Medulla oblongata (tissue), 1 donor: ENCODE measurements at regions not wholly inside any gene's neighbourhood (a gene's known extent, or its start where the extent isn't known, plus 50 kb on each side); places are given as distances from the start of the nearest gene placed in this dataset.
"Not testable (repeated sequence)": the region's sequence is repeated elsewhere in the genome, so short reads cannot be mapped to it uniquely, and the experiment has no call there.

Experiments used
- DNase-seq: peaks from one replicate; pipeline ENCODE4 v3.0.0-alpha.2; 2015; ENCODE audit errors: extremely low spot score

DNA sequence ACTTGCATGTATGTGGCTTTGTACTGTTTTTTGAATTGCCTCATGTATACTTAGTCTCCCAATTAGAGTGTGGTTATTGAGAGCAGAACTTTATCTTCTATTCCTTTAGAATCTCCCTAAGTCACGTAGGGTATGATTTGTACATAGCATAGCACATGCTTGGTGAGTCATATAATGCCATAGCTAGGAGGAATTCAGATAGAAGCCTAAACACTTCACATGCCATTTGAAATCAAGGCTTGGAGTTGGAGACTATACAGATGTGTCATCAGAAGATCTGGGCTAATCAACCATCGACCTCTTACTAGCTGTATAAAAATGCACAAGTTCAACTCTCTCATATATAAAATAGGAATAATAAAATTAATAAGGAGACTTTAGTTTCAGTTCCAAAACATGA lies 222.6 kb upstream of the ST6GAL2 start:
- DNase-seq, result no peak

DNA sequence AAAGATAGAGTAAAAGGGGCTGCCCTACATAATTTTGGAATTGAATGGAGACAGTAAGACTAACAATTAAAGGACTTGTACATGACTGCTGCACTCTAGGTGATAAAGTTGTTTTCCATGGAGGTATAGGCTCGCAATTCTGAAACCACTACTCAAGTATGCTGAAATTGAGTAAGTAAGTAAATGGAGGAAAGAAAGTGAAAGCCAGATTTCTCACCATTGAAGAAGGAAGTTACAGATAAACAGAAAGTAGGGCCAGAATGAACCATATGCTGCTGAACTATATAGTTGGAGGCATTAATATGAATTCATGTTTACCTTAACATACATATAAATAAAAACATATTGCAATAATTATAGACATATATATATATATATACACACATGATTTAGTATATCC lies 225.7 kb upstream of the ST6GAL2 start:
- no peak for DNase-seq

GRCh38 chr2:107112561-107112960 lies 226.6 kb upstream of the ST6GAL2 start:
- no peak for DNase-seq

DNA sequence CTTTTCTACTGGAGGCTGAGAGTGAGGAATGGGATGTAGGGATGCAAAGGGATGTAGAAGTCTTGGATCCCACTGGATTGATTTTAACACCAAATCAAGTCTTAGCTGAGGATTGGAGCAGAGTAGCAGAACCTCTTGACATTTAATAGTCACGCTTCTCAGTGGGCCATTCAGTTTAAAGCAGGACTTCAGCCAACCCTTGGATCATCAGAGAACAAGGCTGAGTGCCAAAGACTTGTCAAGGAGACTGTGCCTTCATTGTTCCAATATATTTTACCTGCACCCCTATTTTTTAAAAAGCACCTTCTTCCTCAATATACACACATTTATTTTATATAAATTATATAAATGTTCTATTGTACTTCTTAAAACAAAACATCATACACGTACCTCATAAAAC lies 242.4 kb upstream of the ST6GAL2 start:
- no peak for DNase-seq

DNA sequence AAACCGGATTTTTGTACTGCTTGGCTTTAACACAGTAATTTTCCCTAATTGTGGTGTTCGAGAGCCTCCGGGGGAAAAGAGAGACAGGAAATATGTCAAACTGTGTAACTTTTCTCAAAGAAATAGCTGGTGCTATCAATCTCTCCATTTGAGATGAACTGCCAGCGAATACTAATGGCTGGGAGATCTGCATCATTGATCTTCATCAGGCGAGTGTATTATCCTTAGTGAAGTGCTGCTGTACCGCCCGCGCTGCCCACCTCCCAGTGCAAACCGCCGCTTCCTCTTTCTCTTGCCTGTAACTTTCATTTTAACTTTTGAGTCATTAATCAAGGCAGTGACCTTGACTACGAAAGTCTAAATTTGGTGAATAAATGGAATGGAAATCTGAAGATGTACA lies 246.1 kb upstream of the ST6GAL2 start:
- DNase-seq, result no peak

DNA sequence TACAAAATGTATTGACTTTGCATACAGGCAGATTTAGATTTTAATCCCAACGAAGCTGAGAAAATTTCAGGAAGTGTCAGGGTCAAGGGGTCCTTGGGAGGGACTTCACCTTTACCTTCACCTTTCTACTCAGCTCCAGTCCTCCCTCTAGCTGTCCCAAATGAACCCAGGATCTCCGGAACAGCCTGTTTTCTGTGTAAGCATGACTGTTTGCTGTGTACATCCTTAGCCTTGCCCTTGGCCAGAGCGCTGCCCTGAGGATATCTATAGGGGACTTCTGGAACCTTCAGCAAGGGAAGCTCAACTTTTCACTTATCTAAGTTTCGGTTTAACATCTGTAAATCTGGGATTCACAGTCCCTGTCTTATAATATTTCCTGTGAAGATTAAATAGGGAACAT lies 246.8 kb upstream of the ST6GAL2 start:
- DNase-seq, result no peak

- no peak for DNase-seq
Observed at GRCh38 chr2:107133412-107133811, 247.4 kb upstream of the ST6GAL2 start.

- DNase-seq, result no peak
Observed at GRCh38 chr2:107136733-107137132, 250.8 kb upstream of the ST6GAL2 start.

DNA sequence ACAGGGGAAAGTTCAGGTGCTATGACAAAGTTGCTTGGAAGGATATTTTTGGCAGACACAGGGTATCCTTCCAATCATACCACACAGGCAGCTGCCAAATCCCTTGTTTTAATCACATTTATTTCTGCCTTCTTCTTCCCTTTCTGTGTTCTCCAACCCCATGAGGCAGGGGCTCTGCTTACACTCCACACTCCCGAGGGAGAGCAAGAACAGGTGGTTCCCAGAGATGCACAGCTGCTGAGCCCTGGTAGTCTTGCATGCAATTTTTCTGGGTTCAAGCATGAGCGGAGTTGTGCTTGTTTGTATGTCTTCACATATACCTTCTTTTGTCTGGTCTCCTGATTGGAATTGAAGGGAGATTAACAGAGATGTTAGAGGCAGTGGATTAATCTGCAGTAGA lies 251.7 kb upstream of the ST6GAL2 start:
- DNase-seq, result no peak

GRCh38 chr2:107146181-107146580 lies 260.2 kb upstream of the ST6GAL2 start:
- DNase-seq, result no peak

DNA sequence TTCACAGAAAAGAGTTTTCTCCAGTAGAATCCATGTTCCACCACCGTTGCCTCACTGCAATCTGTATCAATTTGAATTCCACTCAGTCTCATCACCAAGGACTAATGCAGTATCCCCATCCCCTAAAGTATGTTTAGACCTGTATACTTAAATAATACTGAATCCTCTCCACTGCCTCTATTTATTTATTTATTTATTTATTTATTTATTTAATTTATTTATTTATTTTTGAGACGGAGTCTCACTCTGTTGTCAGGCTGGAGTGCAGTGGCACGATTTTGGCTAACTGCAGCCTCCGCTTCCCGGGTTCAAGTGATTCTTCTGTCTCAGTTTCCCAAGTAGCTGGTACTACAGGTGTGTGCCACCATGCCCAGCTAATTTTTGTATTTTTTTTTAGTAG lies 260.7 kb upstream of the ST6GAL2 start:
- DNase-seq, result not testable (repeated sequence)

- DNase-seq, result no peak
Observed at GRCh38 chr2:107148055-107148454, 262.1 kb upstream of the ST6GAL2 start.

GRCh38 chr2:107148496-107148895 lies 262.5 kb upstream of the ST6GAL2 start:
- no peak for DNase-seq

GRCh38 chr2:107160640-107161239 lies 274.8 kb upstream of the ST6GAL2 start:
- no peak for DNase-seq

GRCh38 chr2:107168141-107168540 lies 282.2 kb upstream of the ST6GAL2 start:
- DNase-seq, result no peak

- DNase-seq, result peak; percentile 10
Observed at GRCh38 chr2:107174171-107174570, 288.2 kb upstream of the ST6GAL2 start.

DNA sequence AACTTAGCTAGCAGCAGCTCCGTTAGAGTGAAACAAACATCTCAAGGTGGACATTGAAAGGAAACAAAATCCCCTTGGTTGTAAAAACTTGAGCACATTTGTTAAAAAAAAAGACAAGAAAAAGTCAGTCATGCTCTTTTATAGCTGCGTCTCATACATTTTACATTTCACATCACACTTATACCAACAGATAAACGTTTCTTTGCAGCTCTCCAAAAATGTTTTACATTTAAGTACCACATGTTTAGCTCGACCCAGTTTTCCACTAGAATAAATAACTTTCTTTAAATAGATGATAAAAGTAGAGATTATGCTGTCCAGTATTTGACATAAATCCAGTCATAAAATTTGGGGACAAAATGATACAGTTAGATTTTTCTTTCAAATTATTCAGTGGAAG lies 297.0 kb upstream of the ST6GAL2 start:
- DNase-seq, result no peak

DNA sequence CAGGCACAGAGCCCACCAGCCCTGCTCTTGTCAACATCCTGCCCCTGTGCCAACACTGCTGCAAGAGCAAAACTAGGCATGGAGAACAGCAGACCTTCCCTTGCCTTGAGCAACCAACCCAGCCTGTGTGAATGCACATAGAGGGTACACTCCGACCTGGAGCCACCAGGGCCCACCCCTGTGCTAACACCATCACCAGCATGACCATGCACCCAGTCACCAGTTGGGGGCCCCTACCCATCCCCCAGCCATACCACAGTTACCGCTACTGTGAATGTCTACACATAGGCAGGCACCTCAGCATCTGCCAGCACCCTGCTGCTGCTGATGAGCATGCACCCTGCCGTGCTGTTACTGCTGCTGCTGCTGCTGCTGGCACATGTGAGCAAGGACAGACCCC lies 301.9 kb upstream of the ST6GAL2 start:
- no peak for DNase-seq

DNA sequence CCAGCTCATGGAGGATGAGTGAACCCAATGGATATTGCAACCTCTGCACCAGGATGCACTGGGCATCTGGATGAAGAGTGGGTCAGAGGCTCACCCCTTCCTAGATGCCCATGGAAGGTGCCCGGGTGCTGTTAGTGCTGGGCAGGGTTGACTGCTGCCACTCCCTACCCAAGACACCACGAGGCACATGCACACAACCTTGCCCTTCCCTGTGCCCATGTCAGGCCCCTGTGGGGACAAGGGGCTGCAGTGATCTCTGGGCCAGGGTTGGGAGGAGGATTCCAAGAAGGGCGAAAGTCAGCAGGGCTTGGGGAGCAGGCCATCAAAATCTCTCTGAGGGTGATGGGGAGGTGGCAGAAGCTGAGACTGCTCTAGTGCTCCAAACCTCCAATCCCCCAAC lies 309.7 kb upstream of the ST6GAL2 start:
- no peak for DNase-seq

- no peak for DNase-seq
Observed at GRCh38 chr2:107197594-107198294, 311.8 kb upstream of the ST6GAL2 start.

GRCh38 chr2:107202962-107203591 lies 317.1 kb upstream of the ST6GAL2 start:
- no peak for DNase-seq

DNA sequence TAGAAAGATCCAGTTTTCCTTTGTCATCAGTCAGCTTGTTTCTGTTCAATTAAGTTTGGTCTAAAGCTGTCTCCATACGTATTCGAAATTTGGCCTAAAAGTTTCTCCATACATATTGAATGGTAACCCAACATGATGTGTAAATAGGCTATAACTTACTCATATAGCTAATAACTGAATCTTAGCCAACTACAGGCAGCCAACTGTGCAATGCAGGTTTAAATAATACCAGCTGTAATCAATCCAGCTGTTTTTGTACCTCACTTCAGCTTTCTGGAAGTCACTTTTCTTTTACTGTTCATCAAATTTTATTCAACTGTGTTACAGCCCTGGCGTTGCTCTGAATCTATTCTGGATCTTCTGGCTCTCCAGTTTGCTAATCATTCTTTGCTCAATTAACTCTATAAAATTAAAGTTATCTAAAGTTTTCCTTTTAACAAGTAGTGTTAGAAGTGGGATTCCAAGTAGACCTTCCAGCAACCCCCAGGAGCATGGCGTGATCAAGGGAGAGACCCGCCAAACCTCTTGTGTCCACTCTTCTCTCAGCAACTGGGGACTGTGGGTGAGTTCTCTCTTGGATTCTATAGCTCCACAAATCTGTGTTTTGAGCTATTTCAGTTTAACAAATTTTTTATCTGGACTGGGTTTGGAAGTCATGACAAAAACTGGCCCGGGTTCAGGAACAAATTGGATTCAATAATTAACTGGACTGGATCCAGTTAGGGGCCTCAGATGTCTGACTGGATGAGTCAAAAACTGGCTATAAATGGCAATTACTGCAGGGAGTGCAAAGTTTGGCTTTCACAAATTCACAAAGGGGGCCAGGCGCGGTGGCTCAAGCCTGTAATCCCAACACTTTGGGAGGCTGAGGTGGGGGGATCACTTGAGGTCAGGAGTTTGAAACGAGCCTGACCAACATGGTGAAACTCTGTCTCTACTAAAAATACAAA lies 329.7 kb upstream of the ST6GAL2 start:
- DNase-seq, result no peak
